H9 (cell line): ENCODE measurements at regions not wholly inside any gene's neighbourhood (a gene's known extent, or its start where the extent isn't known, plus 50 kb on each side); places are given as distances from the start of the nearest gene placed in this dataset.

Source experiments
- DNase-seq: peaks from one replicate; pipeline ENCODE4 v3.0.0-alpha.2; 2017
- H2AFZ ChIP-seq: one replicate; pipeline ENCODE4 v1.6.1; 2013; ENCODE audit warnings: mild to moderate bottlenecking, low read length, control low read depth, moderate library complexity
- H2AK5ac ChIP-seq: 2 replicates; pipeline ENCODE4 v1.6.1; 2013; ENCODE audit warnings: low read length, control low read depth, mixed read lengths; ENCODE audit not compliant: insufficient read length
- H2BK120ac ChIP-seq: one replicate; pipeline ENCODE4 v1.6.1; 2013; ENCODE audit warnings: low read depth, mild to moderate bottlenecking, low read length, control low read depth, inconsistent platforms; ENCODE audit not compliant: poor library complexity, severe bottlenecking
- H2BK12ac ChIP-seq: 2 replicates; pipeline ENCODE4 v1.6.1; 2013; ENCODE audit warnings: low read length, control low read depth, mixed read lengths, low read depth; ENCODE audit not compliant: insufficient read length
- H2BK15ac ChIP-seq: 2 replicates; pipeline ENCODE4 v1.6.1; 2013; ENCODE audit warnings: low read depth, low read length, control low read depth
- H2BK20ac ChIP-seq: one replicate; pipeline ENCODE4 v1.6.1; 2013; ENCODE audit warnings: low read depth, mild to moderate bottlenecking, low read length, control low read depth, inconsistent platforms; ENCODE audit not compliant: poor library complexity, severe bottlenecking
- H2BK5ac ChIP-seq: 2 replicates; pipeline ENCODE4 v1.6.1; 2013; ENCODE audit warnings: low read length, control low read depth, mixed read lengths; ENCODE audit not compliant: insufficient read length
- H3K14ac ChIP-seq: 2 replicates; pipeline ENCODE4 v1.6.1; 2013; ENCODE audit warnings: low read length, control low read depth; ENCODE audit not compliant: insufficient read depth
- H3K18ac ChIP-seq: 2 replicates; pipeline ENCODE4 v1.6.1; 2013; ENCODE audit warnings: low read depth, mild to moderate bottlenecking, mixed read lengths, low read length, control low read depth; ENCODE audit not compliant: insufficient read length
- H3K23ac ChIP-seq: 2 replicates; pipeline ENCODE4 v1.6.1; 2013; ENCODE audit warnings: low read length, control low read depth, mixed read lengths, low read depth; ENCODE audit not compliant: insufficient read length
- H3K23me2 ChIP-seq: 2 replicates; pipeline ENCODE4 v1.6.1; 2013; ENCODE audit warnings: low read depth, mild to moderate bottlenecking, mixed read lengths, low read length, control low read depth; ENCODE audit not compliant: insufficient read length, poor library complexity, severe bottlenecking
- H3K27ac ChIP-seq: 2 replicates; pipeline ENCODE4 v1.5.1; 2013; ENCODE audit warnings: low read length, control low read depth, mixed read lengths, low read depth; ENCODE audit not compliant: insufficient read length
- H3K27me3 ChIP-seq: 2 replicates; pipeline ENCODE4 v1.6.1; 2013; ENCODE audit warnings: low read length, control low read depth, inconsistent platforms; ENCODE audit not compliant: insufficient read depth
- H3K4ac ChIP-seq: 2 replicates; pipeline ENCODE4 v1.6.1; 2013; ENCODE audit warnings: low read depth, mild to moderate bottlenecking, control low read depth, inconsistent platforms, low read length, moderate library complexity
- H3K4me1 ChIP-seq: 2 replicates; pipeline ENCODE4 v1.6.1; 2013; ENCODE audit warnings: low read length, control low read depth, inconsistent platforms; ENCODE audit not compliant: insufficient read depth
- H3K4me2 ChIP-seq: 2 replicates; pipeline ENCODE4 v1.6.1; 2013; ENCODE audit warnings: low read length, control low read depth, mixed read lengths; ENCODE audit not compliant: insufficient read length, insufficient read depth
- H3K56ac ChIP-seq: 2 replicates; pipeline ENCODE4 v1.6.1; 2013; ENCODE audit warnings: low read depth, mild to moderate bottlenecking, mixed read lengths, low read length, control low read depth; ENCODE audit not compliant: insufficient read length
- H3K79me1 ChIP-seq: 2 replicates; pipeline ENCODE4 v1.6.1; 2013; ENCODE audit warnings: low read depth, mild to moderate bottlenecking, moderate library complexity, low read length, control low read depth, inconsistent platforms; ENCODE audit not compliant: insufficient read depth, poor library complexity, severe bottlenecking
- H3K79me2 ChIP-seq: 2 replicates; pipeline ENCODE4 v1.6.1; 2013; ENCODE audit warnings: low read length, control low read depth, inconsistent platforms; ENCODE audit not compliant: insufficient read depth
- H3K9ac ChIP-seq: 2 replicates; pipeline ENCODE4 v1.6.1; 2013; ENCODE audit warnings: low read length, control low read depth, mixed read lengths; ENCODE audit not compliant: insufficient read length; ENCODE audit errors: extremely low read depth
- H3K9me3 ChIP-seq: one replicate; pipeline ENCODE4 v1.6.1; 2013; ENCODE audit warnings: low read depth, low read length, inconsistent platforms; ENCODE audit not compliant: control insufficient read depth
- H3T11ph ChIP-seq: one replicate; pipeline ENCODE4 v1.6.1; 2013; ENCODE audit warnings: mild to moderate bottlenecking, low read length, control low read depth, inconsistent platforms
- H4K20me1 ChIP-seq: one replicate; pipeline ENCODE4 v1.6.1; 2013; ENCODE audit not compliant: control insufficient read depth, insufficient read length, insufficient read depth
- H4K5ac ChIP-seq: 2 replicates; pipeline ENCODE4 v1.6.1; 2013; ENCODE audit warnings: low read depth, mild to moderate bottlenecking, mixed read lengths, low read length, control low read depth; ENCODE audit not compliant: insufficient read length
- H4K8ac ChIP-seq: replicated peaks from 2 replicates; pipeline ENCODE4 v1.6.1; 2013; ENCODE audit warnings: low read length, control low read depth, mixed read lengths, low read depth; ENCODE audit not compliant: insufficient read length
- H4K91ac ChIP-seq: 2 replicates; pipeline ENCODE4 v1.6.1; 2013; ENCODE audit warnings: low read depth, mild to moderate bottlenecking, moderate library complexity, mixed read lengths, low read length, control low read depth; ENCODE audit not compliant: insufficient read length
- H3K27ac Mint-ChIP-seq, 3 experiments: 2 replicates in 2 of 3; 3 replicates in 1 of 3; pipeline ENCODE4 v1.8.0; 2020 to 2021; ENCODE audit warnings: mixed read lengths in 3 of 3, mild to moderate bottlenecking in 1 of 3, moderate library complexity in 1 of 3
- H3K27me3 Mint-ChIP-seq: 2 replicates; pipeline ENCODE4 v1.8.0; 2021; ENCODE audit warnings: low read depth, mild to moderate bottlenecking, moderate library complexity, mixed read lengths
- H3K36me3 Mint-ChIP-seq, 3 experiments: 2 replicates in 2 of 3; 3 replicates in 1 of 3; pipeline ENCODE4 v1.8.0; 2020 to 2021; ENCODE audit warnings: low read depth in 3 of 3, mixed read lengths in 3 of 3; ENCODE audit not compliant: insufficient read depth in 1 of 3
- H3K4me1 Mint-ChIP-seq, 2 experiments: 2 replicates each; pipeline ENCODE4 v1.8.0; 2020; ENCODE audit warnings: mixed read lengths in 2 of 2
- H3K4me3 Mint-ChIP-seq, 2 experiments: 2 replicates in 1 of 2; 3 replicates in 1 of 2; pipeline ENCODE4 v1.8.0; 2020 to 2021; ENCODE audit warnings: mild to moderate bottlenecking in 2 of 2, mixed read lengths in 2 of 2, moderate library complexity in 1 of 2
- H3K9me3 Mint-ChIP-seq, 2 experiments: 2 replicates in 1 of 2; 3 replicates in 1 of 2; pipeline ENCODE4 v1.8.0; 2020; ENCODE audit warnings: mild to moderate bottlenecking in 2 of 2, mixed read lengths in 2 of 2, moderate library complexity in 1 of 2
- CTCF ChIP-seq: fragments of 200-600 bp; sonication (generic); conservative IDR thresholded peaks from 3 replicates; pipeline ENCODE4 v1.8.0; 2021; ENCODE audit warnings: antibody characterized with exemption, mild to moderate bottlenecking
- WGBS: extraction: QIAGEN DNeasy Blood & Tissue Kit; methylation state at CpG from one replicate; pipeline ENCODE4 v1.1.7; 2013; ENCODE audit warnings: missing lambda C conversion rate, low lambda C conversion rate, mixed read lengths; ENCODE audit not compliant: insufficient read length; ENCODE audit errors: extremely low coverage; 5-methylcytosine and 5-hydroxymethylcytosine counted together

DNA sequence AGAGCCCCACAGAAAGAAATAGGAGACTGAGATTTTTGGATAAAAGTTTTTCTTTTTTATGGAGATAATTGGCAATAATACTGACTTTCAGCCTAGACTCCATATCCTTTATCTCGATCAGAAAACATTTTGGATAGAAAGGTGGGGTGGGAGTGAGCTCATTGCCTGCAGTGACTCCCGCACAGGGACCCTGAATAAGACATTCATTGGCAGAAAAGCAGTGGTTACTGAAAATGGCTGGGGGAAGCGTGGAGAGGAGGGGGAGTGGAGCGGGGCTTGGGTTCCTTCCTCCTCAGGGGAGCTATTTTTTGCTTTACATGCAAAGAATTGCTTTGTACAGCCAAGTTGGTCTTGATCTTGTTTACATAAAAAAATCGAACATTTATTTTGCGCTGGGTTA is 90.4 kb upstream of the BMPER start:
- H4K5ac ChIP-seq, result no peak overlapping the region

More for the DNA sequence above, 90.4 kb upstream of the BMPER start:
- no CpG with 5 or more reads among the region's 6 CpGs for WGBS
- Histone ChIP-seq H3K4me2 (no peak overlapping the region), H2BK12ac (no peak overlapping the region), H4K91ac (no peak overlapping the region), H3K56ac (no peak overlapping the region), H3K79me2 (no peaks in the 10 kb centered on the region), H3K79me1 (no peaks in the 10 kb centered on the region), H3K9me3 (no peaks in the 10 kb centered on the region), H2BK20ac (no peak overlapping the region), H3K27ac (no peak overlapping the region), H2BK15ac (no peak overlapping the region), H3K9ac (no peak overlapping the region), H3K27me3 (no peaks in the 10 kb centered on the region), H2BK120ac (no peak overlapping the region), H4K20me1 (no peaks in the 10 kb centered on the region), H3K23ac (no peak overlapping the region), H3K4ac (no peak overlapping the region), H2BK5ac (no peak overlapping the region), H3K14ac (no peak overlapping the region), H3K23me2 (no peaks in the 10 kb centered on the region), H2AK5ac (no peak overlapping the region), H2AFZ (no peak overlapping the region), H3K18ac (no peak overlapping the region), H3T11ph (no peak overlapping the region), H4K8ac (no peak overlapping the region), H3K4me1 (no peaks in the 10 kb centered on the region)
- no peaks in the 10 kb centered on the region for H3K27me3 Mint-ChIP-seq
- peaks cover 2 to 3% of the 10 kb centered on the region in 2 experiments; a peak in 1 of 5 replicates for H3K9me3 Mint-ChIP-seq
- H3K4me1 Mint-ChIP-seq, result peaks cover 0 to 5% of the 10 kb centered on the region in 2 experiments; a peak in 2 of 4 replicates
- H3K36me3 Mint-ChIP-seq, result peaks cover 0 to 3% (median 0%) of the 10 kb centered on the region in 3 experiments; a peak in 2 of 7 replicates
- H3K27ac Mint-ChIP-seq, result peak overlapping the region in 2 of 3 experiments; percentile 4 to 68; a peak in 2 of 7 replicates
- TF ChIP-seq CTCF, result no peak
- no peak overlapping the region for H3K4me3 Mint-ChIP-seq
- no peak for DNase-seq
